CD4-positive, alpha-beta T cell treated with Interleukin-2 at 100 ng/mL for 4 hours (primary cell): ENCODE measurements at regions not wholly inside any gene's neighbourhood (a gene's known extent, or its start where the extent isn't known, plus 50 kb on each side); places are given as distances from the start of the nearest gene placed in this dataset.
"Not testable (repeated sequence)": the region's sequence is repeated elsewhere in the genome, so short reads cannot be mapped to it uniquely, and the experiment has no call there.

Experiments
- DNase-seq: peaks from one replicate; pipeline ENCODE4 v3.0.0-alpha.2; 2020; ENCODE audit warnings: low spot score

GRCh38 chr2:104977958-104978357, 59.9 kb upstream of the MRPS9 start:
- no peak for DNase-seq

- not testable (repeated sequence) for DNase-seq
Observed at GRCh38 chr2:104979786-104980185, 58.1 kb upstream of the MRPS9 start.

GRCh38 chr2:104982111-104982510, 55.8 kb upstream of the MRPS9 start:
- no peak for DNase-seq
